ENCODE measurements at regions not wholly inside any gene's neighbourhood (a gene's known extent, or its start where the extent isn't known, plus 50 kb on each side); places are given as distances from the start of the nearest gene placed in this dataset.

- no peak for TF ChIP-seq USF2 (IDR thresholded peaks at IDR 0.05; ENCODE audit: low read depth, low read length)
These were observed 51.3 kb upstream of the RERGL start (continued) for GRCh38 chr12:18141048-18141982.

DNA sequence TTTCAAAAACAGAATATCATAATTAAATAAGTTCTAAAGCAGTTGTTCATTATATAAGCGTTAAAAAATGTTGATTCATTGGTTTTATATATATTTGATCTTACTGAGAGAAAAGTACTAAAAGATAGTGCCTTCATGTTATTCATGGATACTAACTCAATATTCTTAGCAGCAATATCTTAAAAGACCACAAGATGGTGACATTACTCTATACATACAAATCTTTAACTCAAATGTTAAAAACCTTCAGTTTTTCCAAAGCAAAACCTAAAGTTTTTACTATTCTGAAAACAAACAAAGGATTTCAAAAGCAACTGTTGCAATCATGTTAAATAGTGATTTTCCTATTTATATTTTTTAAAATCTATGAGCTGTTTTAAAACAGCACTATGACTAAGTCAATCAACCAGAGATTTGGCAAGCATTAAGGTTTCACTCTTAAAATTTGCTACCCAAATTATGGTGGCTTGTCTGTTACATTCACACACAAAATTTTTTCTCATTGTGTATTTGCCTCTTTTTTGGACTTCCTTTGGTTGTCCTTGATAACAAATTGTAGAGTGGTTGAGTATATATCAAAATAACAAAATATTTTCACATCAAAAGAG is 50.1 kb upstream of the RERGL start:
- no TSS peak for BruUV-seq (replicated peaks)
- WGBS, 2 experiments (ENCODE audit: extremely low coverage in 2 of 2, insufficient read length in 1 of 2): no CpG with 5 or more reads among the region's 1 CpG
- H4K8ac ChIP-seq (ENCODE audit: low read depth in 2 of 2, low read length in 2 of 2): no peak overlapping the region
- no peak overlapping the region for H2BK15ac ChIP-seq (ENCODE audit: low read depth, low read length)
- H3K14ac ChIP-seq (replicated peaks; ENCODE audit: low read depth, low read length): no peak overlapping the region
- CTCF ChIA-PET: interaction anchor here (1.5 kb wide), 2 partner anchors 11 to 12 kb away, joined by 3 to 4 read pairs; no protein-coding TSS in a partner anchor
- ATAC-seq (ENCODE audit: low read depth) (peak; percentile 48; the same call in 1 of the 2 replicates), DNase-seq (peak; percentile 27)
- POLR2A ChIA-PET (ENCODE audit: unreplicated experiment): no interaction called here
- H3K56ac ChIP-seq (ENCODE audit: extremely low read depth, insufficient read depth, low read length): no peak overlapping the region
- no peaks in the 10 kb centered on the region for H3K9me3 ChIP-seq (ENCODE audit: control insufficient read depth, insufficient read depth, low read length)
- no peaks in the 10 kb centered on the region for H3K36me3 ChIP-seq (ENCODE audit: control insufficient read depth, insufficient read depth, low read length)
- no peaks in the 10 kb centered on the region for H3K4me1 ChIP-seq (ENCODE audit: control insufficient read depth, insufficient read depth, low read length)
- H4K91ac ChIP-seq (ENCODE audit: insufficient read depth, low read depth, low read length): no peak overlapping the region
- H3K27me3 ChIP-seq (ENCODE audit: control insufficient read depth, insufficient read depth, low read length): no peaks in the 10 kb centered on the region
- H3K23ac ChIP-seq (ENCODE audit: low read depth, low read length): no peak overlapping the region
- no peak overlapping the region for H2BK20ac ChIP-seq (ENCODE audit: low read depth, low read length)
- H3K9me1 ChIP-seq (ENCODE audit: insufficient read depth, low read length): no peaks in the 10 kb centered on the region
- no peak overlapping the region for H3K27ac ChIP-seq (ENCODE audit: insufficient read depth, low read length)
- H3K18ac ChIP-seq (ENCODE audit: low read depth, low read length): no peak overlapping the region
- dilution Hi-C loops (cut with HindIII; ENCODE audit: low sequenced_read_pairs, unreplicated experiment): no loop called here
- H2AFZ ChIP-seq (replicated peaks; ENCODE audit: low read length, poor library complexity): no peak overlapping the region
- TF ChIP-seq, protein P1, sequence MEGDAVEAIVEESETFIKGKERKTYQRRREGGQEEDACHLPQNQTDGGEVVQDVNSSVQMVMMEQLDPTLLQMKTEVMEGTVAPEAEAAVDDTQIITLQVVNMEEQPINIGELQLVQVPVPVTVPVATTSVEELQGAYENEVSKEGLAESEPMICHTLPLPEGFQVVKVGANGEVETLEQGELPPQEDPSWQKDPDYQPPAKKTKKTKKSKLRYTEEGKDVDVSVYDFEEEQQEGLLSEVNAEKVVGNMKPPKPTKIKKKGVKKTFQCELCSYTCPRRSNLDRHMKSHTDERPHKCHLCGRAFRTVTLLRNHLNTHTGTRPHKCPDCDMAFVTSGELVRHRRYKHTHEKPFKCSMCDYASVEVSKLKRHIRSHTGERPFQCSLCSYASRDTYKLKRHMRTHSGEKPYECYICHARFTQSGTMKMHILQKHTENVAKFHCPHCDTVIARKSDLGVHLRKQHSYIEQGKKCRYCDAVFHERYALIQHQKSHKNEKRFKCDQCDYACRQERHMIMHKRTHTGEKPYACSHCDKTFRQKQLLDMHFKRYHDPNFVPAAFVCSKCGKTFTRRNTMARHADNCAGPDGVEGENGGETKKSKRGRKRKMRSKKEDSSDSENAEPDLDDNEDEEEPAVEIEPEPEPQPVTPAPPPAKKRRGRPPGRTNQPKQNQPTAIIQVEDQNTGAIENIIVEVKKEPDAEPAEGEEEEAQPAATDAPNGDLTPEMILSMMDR (conservative IDR thresholded peaks at IDR 0.05; ENCODE audit: low read depth, low read length): peak; percentile 53
- TF ChIP-seq SMC3 (IDR thresholded peaks at IDR 0.05; ENCODE audit: low read depth, low read length) (peak; percentile 32), RAD21 (IDR thresholded peaks at IDR 0.05; ENCODE audit: low read length) (peak; percentile 49), USF2 (IDR thresholded peaks at IDR 0.05; ENCODE audit: low read depth, low read length) (no peak)
- H4K5ac ChIP-seq (ENCODE audit: low read depth, low read length): no peak overlapping the region
- no peaks in the 10 kb centered on the region for H3K79me1 ChIP-seq (ENCODE audit: low read depth in 1 of 2, low read length in 2 of 2)
- intact Hi-C loops (cut with micrococcal nuclease): loop anchor here (1.0 kb wide), 1 partner anchor 84 kb away; no protein-coding TSS in a partner anchor
- H2AK5ac ChIP-seq (ENCODE audit: low read depth, low read length): no peak overlapping the region
- H3K9ac ChIP-seq (ENCODE audit: low read depth, low read length): no peak overlapping the region
- H3K4ac ChIP-seq (ENCODE audit: low read depth, low read length): no peak overlapping the region
- no peak overlapping the region for H2BK5ac ChIP-seq (ENCODE audit: low read depth, low read length, poor library complexity, severe bottlenecking)
- H3K4me3 ChIP-seq (ENCODE audit: insufficient read depth, low read depth, low read length): no peak overlapping the region
- H3K4me2 ChIP-seq (ENCODE audit: low read depth, low read length): no peak overlapping the region
- no peak overlapping the region for H2AK9ac ChIP-seq (replicated peaks; ENCODE audit: low read depth, low read length, poor library complexity)
- no peak overlapping the region for H2BK120ac ChIP-seq (ENCODE audit: low read depth, low read length)
- H4K20me1 ChIP-seq (ENCODE audit: insufficient read depth, low read length): no peaks in the 10 kb centered on the region
- in situ Hi-C loops (cut with MboI; ENCODE audit: low sequenced_read_pairs): no loop called here
